OCI-LY7 (cell line): ENCODE measurements at regions not wholly inside any gene's neighbourhood (a gene's known extent, or its start where the extent isn't known, plus 50 kb on each side); places are given as distances from the start of the nearest gene placed in this dataset.

Experiments
- EZH2phosphoT487 ChIP-seq: fragments of 200-600 bp; sonication (generic); IDR thresholded peaks from 2 replicates; pipeline ENCODE4 v1.6.1; 2018; ENCODE audit warnings: low read depth, borderline replicate concordance, mild to moderate bottlenecking, mixed run types, antibody characterized with exemption, low read length, moderate library complexity, mixed read lengths
- TF ChIP-seq, protein P1 (sequence below): fragments of 200-600 bp; sonication (generic); conservative IDR thresholded peaks from 2 replicates; pipeline ENCODE4 v1.5.1; 2014; ENCODE audit warnings: mild to moderate bottlenecking, antibody characterized with exemption, low read length, moderate library complexity, mixed read lengths

DNA sequence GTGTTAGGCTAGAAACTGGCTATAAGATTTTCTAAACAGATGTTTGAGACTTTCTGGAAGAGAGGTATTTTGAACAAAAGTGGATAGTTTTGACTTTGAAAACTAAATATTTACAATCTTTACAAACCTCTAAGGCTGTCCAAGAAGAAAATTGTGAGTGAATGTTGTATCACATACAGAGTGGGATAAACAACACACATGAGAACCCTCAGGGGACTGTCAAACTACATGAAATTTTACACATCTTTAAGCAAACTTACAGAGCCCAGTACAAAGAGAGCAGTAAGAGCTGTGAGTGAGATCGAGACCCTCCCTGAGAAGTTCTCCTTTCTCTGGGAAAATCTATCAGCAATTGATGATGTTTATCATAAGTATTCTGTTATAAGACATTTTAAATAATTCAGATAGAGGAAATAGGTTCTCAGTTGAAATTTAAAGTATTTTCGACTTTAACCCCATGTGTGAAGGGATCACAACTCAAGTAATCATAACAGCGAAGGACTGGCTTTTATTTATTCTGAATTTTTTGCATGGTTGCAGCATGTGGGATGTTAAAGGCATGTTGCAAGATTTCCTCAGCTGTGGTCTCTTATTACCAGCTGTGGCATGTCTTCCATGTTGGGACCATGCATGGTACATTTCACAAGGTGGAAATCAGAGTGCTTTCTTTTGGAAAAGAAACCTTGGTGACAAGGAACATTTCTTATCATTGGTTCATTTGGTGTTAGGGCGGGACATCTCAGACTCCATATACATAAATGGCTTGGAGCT, 264.0 kb upstream of the PRICKLE1 start:
- TF ChIP-seq, protein P1, sequence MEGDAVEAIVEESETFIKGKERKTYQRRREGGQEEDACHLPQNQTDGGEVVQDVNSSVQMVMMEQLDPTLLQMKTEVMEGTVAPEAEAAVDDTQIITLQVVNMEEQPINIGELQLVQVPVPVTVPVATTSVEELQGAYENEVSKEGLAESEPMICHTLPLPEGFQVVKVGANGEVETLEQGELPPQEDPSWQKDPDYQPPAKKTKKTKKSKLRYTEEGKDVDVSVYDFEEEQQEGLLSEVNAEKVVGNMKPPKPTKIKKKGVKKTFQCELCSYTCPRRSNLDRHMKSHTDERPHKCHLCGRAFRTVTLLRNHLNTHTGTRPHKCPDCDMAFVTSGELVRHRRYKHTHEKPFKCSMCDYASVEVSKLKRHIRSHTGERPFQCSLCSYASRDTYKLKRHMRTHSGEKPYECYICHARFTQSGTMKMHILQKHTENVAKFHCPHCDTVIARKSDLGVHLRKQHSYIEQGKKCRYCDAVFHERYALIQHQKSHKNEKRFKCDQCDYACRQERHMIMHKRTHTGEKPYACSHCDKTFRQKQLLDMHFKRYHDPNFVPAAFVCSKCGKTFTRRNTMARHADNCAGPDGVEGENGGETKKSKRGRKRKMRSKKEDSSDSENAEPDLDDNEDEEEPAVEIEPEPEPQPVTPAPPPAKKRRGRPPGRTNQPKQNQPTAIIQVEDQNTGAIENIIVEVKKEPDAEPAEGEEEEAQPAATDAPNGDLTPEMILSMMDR, result no peak
- no peak for TF ChIP-seq EZH2phosphoT487
